ENCODE measurements at regions not wholly inside any gene's neighbourhood (a gene's known extent, or its start where the extent isn't known, plus 50 kb on each side); places are given as distances from the start of the nearest gene placed in this dataset.

DNA sequence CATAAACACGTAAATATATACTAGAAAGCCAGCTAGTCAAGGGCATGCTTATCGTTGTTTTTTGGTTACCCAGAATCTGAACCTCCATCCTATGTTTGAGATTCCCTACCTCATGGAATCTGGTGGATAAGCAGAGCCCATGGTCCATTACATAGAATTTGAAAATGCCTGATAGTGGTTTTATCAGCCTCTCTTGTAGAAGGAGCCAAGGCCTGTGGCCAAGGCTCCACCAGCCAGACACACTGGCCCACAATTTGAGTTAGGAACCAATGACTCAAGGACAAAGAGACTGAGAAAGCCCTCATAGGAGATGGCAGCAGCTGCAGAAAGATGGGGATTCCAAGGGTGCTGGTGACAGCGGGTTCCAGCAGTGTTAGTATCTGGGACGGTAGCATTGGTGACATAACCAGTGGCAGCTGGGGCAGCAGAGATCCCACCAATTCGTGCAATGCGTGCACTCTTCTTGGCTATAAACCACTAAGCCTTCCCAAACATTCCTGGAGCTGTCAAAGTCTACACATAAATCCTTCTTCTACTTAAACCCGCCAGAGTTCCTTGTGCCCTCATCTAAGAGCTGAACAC lies 51.2 kb upstream of the RMDN2 start:
- TF ChIP-seq, protein P1, sequence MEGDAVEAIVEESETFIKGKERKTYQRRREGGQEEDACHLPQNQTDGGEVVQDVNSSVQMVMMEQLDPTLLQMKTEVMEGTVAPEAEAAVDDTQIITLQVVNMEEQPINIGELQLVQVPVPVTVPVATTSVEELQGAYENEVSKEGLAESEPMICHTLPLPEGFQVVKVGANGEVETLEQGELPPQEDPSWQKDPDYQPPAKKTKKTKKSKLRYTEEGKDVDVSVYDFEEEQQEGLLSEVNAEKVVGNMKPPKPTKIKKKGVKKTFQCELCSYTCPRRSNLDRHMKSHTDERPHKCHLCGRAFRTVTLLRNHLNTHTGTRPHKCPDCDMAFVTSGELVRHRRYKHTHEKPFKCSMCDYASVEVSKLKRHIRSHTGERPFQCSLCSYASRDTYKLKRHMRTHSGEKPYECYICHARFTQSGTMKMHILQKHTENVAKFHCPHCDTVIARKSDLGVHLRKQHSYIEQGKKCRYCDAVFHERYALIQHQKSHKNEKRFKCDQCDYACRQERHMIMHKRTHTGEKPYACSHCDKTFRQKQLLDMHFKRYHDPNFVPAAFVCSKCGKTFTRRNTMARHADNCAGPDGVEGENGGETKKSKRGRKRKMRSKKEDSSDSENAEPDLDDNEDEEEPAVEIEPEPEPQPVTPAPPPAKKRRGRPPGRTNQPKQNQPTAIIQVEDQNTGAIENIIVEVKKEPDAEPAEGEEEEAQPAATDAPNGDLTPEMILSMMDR (IDR thresholded peaks at IDR 0.05), result no peak
- TF ChIP-seq POLR2AphosphoS5 (IDR thresholded peaks at IDR 0.05), result no peak

Measured in prostate gland (tissue), 2 donors.